A549 (cell line): ENCODE measurements at regions not wholly inside any gene's neighbourhood (a gene's known extent, or its start where the extent isn't known, plus 50 kb on each side); places are given as distances from the start of the nearest gene placed in this dataset.

Experiments used
- ATAC-seq, 2 experiments: fragments of 200-7000 bp in 1 of 2; fragments of >200 bp in 1 of 2; cut with Nextera tagmentation in 1 of 2; cut with Tn5 transposase in 1 of 2; 3 replicates each; pipeline versions ENCODE4 v1.8.0 to v1.9.1; 2018 to 2020; ENCODE audit warnings: mild to moderate bottlenecking in 1 of 2, moderate library complexity in 1 of 2
- CTCF ChIA-PET: fragments of 300-600 bp; sonication (Branson Sonifier 250); formaldehyde crosslinking; extraction: SDS; loops from one replicate; lab custom pipeline; 2021; ENCODE audit warnings: antibody characterized with exemption, inconsistent platforms; lab: Yijun Ruan, JAX
- POLR2A ChIA-PET: fragments of 350-600 bp; formaldehyde crosslinking; extraction: SDS; loops from one replicate; lab custom pipeline; 2021; ENCODE audit warnings: antibody characterized with exemption, inconsistent platforms; lab: Yijun Ruan, JAX
- DNase-seq, 2 experiments: peaks; one replicate each; pipeline versions ENCODE4 v3.0.0 to v3.0.0-alpha.2; 2011 to 2016; ENCODE audit warnings: low read depth in 1 of 2, low spot score in 1 of 2
- FAIRE-seq: peaks from 2 replicates; lab custom pipeline; 2011; peaks lifted over from hg19 to GRCh38; lab: Jason Lieb, UNC
- H3K27ac ChIP-seq, 2 experiments: fragments of >200 bp; sonication (Bioruptor Twin); formaldehyde crosslinking; 3 replicates each; pipeline ENCODE4 v1.5.1; 2016 to 2017
- H3K4me1 ChIP-seq: fragments of >200 bp; sonication (Bioruptor Twin); formaldehyde crosslinking; 3 replicates; pipeline ENCODE4 v1.6.1; 2016
- H3K4me2 ChIP-seq: fragments of >200 bp; sonication (Bioruptor Twin); formaldehyde crosslinking; 3 replicates; pipeline ENCODE4 v1.6.1; 2016
- H3K4me3 ChIP-seq: fragments of >200 bp; sonication (Bioruptor Twin); formaldehyde crosslinking; 3 replicates; pipeline ENCODE4 v1.5.1; 2016
- H3K9me3 ChIP-seq: fragments of >200 bp; sonication (Bioruptor Twin); formaldehyde crosslinking; 3 replicates; pipeline ENCODE4 v1.6.1; 2016
- CBX2 ChIP-seq: fragments of 200-600 bp; sonication (generic); IDR thresholded peaks from 2 replicates; pipeline ENCODE4 v1.6.1; 2016; ENCODE audit warnings: low read depth, mild to moderate bottlenecking, borderline replicate concordance
- CTCF ChIP-seq: fragments of >200 bp; sonication (Bioruptor Twin); formaldehyde crosslinking; IDR thresholded peaks from 3 replicates; pipeline ENCODE4 v1.5.1; 2016
- EHF ChIP-seq: fragments of 250-450 bp; sonication (Bioruptor Pico); IDR thresholded peaks from 2 replicates; pipeline ENCODE4 v1.5.0; 2020; ENCODE audit warnings: mild to moderate bottlenecking
- EHMT2 ChIP-seq: fragments of 200-600 bp; sonication (generic); IDR thresholded peaks from 2 replicates; pipeline ENCODE4 v1.6.1; 2016; ENCODE audit warnings: antibody characterized with exemption, low read depth, mild to moderate bottlenecking, moderate library complexity
- EP300 ChIP-seq, 2 experiments: fragments of >200 bp; sonication (Bioruptor Twin); formaldehyde crosslinking; IDR thresholded peaks; 2 replicates in 1 of 2; 3 replicates in 1 of 2; pipeline ENCODE4 v1.6.1; 2016 to 2017
- ESRRA ChIP-seq: fragments of 150-350 bp; IDR thresholded peaks from 2 replicates; pipeline ENCODE4 v1.6.1; 2014; ENCODE audit warnings: mild to moderate bottlenecking, low read length, borderline replicate concordance
- FOXS1 ChIP-seq: fragments of 250-450 bp; sonication (Bioruptor Pico); IDR thresholded peaks from 2 replicates; pipeline ENCODE4 v1.5.0; 2020; ENCODE audit warnings: mild to moderate bottlenecking, moderate library complexity
- GATA3 ChIP-seq: IDR thresholded peaks from 2 replicates; pipeline ENCODE4 v1.6.1; 2012; ENCODE audit warnings: borderline replicate concordance
- HOXA7 ChIP-seq: fragments of 250-450 bp; sonication (Bioruptor Pico); IDR thresholded peaks from 2 replicates; pipeline ENCODE4 v1.5.0; 2020; ENCODE audit warnings: mild to moderate bottlenecking, moderate library complexity
- JUNB ChIP-seq: fragments of >200 bp; sonication (Bioruptor Twin); formaldehyde crosslinking; IDR thresholded peaks from 2 replicates; pipeline ENCODE4 v1.6.1; 2016
- PHF8 ChIP-seq: fragments of 200-600 bp; sonication (generic); IDR thresholded peaks from 2 replicates; pipeline ENCODE4 v1.6.1; 2016; ENCODE audit warnings: low read depth, mild to moderate bottlenecking, antibody characterized with exemption, moderate library complexity, borderline replicate concordance
- POLR2A ChIP-seq: IDR thresholded peaks from 2 replicates; pipeline ENCODE4 v1.6.1; 2012; ENCODE audit warnings: mild to moderate bottlenecking, low read length
- POLR2AphosphoS2 ChIP-seq: conservative IDR thresholded peaks from 2 replicates; pipeline ENCODE4 v1.6.1; 2012; ENCODE audit warnings: low read length, improper control_type of control experiment, inconsistent platforms
- RARB ChIP-seq: fragments of 250-450 bp; sonication (Bioruptor Pico); IDR thresholded peaks from 2 replicates; pipeline ENCODE4 v1.8.0; 2021; ENCODE audit warnings: mild to moderate bottlenecking, moderate library complexity
- RCOR1 ChIP-seq: fragments of 150-350 bp; IDR thresholded peaks from 2 replicates; pipeline ENCODE4 v1.6.1; 2014; ENCODE audit warnings: antibody characterized with exemption, low read length, low read depth
- ZFP36 ChIP-seq: fragments of 450-650 bp; IDR thresholded peaks from 2 replicates; pipeline ENCODE4 v1.6.1; 2014; ENCODE audit warnings: borderline replicate concordance; ENCODE audit not compliant: partially characterized antibody
- WGBS: methylation state at CpG from one replicate; pipeline ENCODE4 v1.1.6; 2017; ENCODE audit errors: missing lambda C conversion rate; 5-methylcytosine and 5-hydroxymethylcytosine counted together
- TF ChIP-seq, protein P1 (sequence below): fragments of 450-650 bp; IDR thresholded peaks from 2 replicates; pipeline ENCODE4 v1.6.1; 2014; ENCODE audit warnings: antibody characterized with exemption

DNA sequence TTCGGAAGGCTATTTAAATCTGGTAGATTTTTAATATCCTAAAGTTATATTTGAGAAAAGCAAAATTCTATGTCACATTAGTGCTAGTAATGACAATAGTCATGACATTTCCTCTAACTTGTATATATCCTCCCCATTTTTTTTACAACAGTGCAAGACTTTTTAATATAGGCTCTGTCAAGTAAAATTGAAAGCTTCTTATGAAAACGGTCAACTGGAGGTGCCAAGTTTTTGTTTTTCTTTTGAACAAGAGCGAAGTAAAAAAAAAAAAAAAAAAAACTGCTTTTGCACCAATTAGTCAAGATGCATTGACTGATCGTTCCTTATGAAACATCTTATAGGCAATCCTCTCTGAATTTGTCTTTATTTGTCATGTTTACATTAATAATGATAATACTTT lies 389.3 kb downstream of the STK39 start:
- FAIRE-seq (no peak), ATAC-seq (no peak), DNase-seq (no peak)
- POLR2A ChIA-PET, result no interaction called here
- CTCF ChIA-PET, result no interaction called here
- Histone ChIP-seq H3K27ac (no peak overlapping the region), H3K4me3 (no peak overlapping the region), H3K9me3 (no peaks in the 10 kb centered on the region), H3K4me1 (no peaks in the 10 kb centered on the region), H3K4me2 (no peak overlapping the region)
- TF ChIP-seq RARB, result no peak
- no peak for TF ChIP-seq EP300 (IDR thresholded peaks at IDR 0.05)
- TF ChIP-seq EHF (CRISPR knock-in tag), result no peak
- TF ChIP-seq GATA3, result no peak
- TF ChIP-seq ZFP36, result no peak
- TF ChIP-seq, protein P1, sequence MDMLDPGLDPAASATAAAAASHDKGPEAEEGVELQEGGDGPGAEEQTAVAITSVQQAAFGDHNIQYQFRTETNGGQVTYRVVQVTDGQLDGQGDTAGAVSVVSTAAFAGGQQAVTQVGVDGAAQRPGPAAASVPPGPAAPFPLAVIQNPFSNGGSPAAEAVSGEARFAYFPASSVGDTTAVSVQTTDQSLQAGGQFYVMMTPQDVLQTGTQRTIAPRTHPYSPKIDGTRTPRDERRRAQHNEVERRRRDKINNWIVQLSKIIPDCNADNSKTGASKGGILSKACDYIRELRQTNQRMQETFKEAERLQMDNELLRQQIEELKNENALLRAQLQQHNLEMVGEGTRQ, result no peak
- no peak for TF ChIP-seq POLR2AphosphoS2
- no peak for TF ChIP-seq HOXA7
- no peak for TF ChIP-seq PHF8
- WGBS, result 41% methylated on average over 4 of the region's 4 CpGs

- DNase-seq (no peak), ATAC-seq (no peak), FAIRE-seq (no peak)
- Histone ChIP-seq H3K4me3 (no peak overlapping the region), H3K27ac (no peak overlapping the region), H3K4me1 (no peaks in the 10 kb centered on the region), H3K9me3 (no peaks in the 10 kb centered on the region)
- 45% methylated on average over 1 of the region's 1 CpG for WGBS
- no peak for TF ChIP-seq ESRRA
- TF ChIP-seq, all 56 proteins: peak for 0
- CTCF ChIA-PET, result no interaction called here
- POLR2A ChIA-PET, result no interaction called here
- H3K4me2 ChIP-seq, result no peak overlapping the region
These were observed 390.0 kb downstream of the STK39 start for GRCh38 chr2:167857416-167857815.

GRCh38 chr2:167856190-167856589 lies 391.2 kb downstream of the STK39 start:
- Histone ChIP-seq H3K4me1 (no peaks in the 10 kb centered on the region), H3K4me2 (no peak overlapping the region), H3K27ac (no peak overlapping the region)
- DNase-seq (no peak), FAIRE-seq (no peak), ATAC-seq (no peak)
- CTCF ChIA-PET, result interaction anchor here (1.0 kb wide), 1 partner anchor 43 kb away, joined by 3 read pairs; no protein-coding TSS in a partner anchor
- TF ChIP-seq, protein P1, result no peak
- TF ChIP-seq CBX2, result no peak
- TF ChIP-seq, all 56 proteins: peak for 0
- Histone ChIP-seq H3K9me3 (no peaks in the 10 kb centered on the region), H3K4me3 (no peak overlapping the region)
- POLR2A ChIA-PET, result no interaction called here

GRCh38 chr2:167855211-167855610 lies 392.2 kb downstream of the STK39 start:
- no peak for TF ChIP-seq CTCF
- TF ChIP-seq FOXS1 (CRISPR knock-in tag), result no peak
- TF ChIP-seq POLR2A, result no peak
- TF ChIP-seq JUNB, result no peak
- no peak for TF ChIP-seq EHMT2
- TF ChIP-seq RCOR1, result no peak
- no peak for FAIRE-seq
- 1% methylated on average over 2 of the region's 2 CpGs for WGBS
- no peak for DNase-seq
- no peak overlapping the region for H3K27ac ChIP-seq
- no peak overlapping the region for H3K4me2 ChIP-seq
- no peak overlapping the region for H3K4me3 ChIP-seq
- CTCF ChIA-PET, result interaction anchor here (1.0 kb wide), 1 partner anchor 44 kb away, joined by 3 read pairs; no protein-coding TSS in a partner anchor
- POLR2A ChIA-PET, result no interaction called here
- H3K4me1 ChIP-seq, result no peaks in the 10 kb centered on the region
- no peak for ATAC-seq
- no peaks in the 10 kb centered on the region for H3K9me3 ChIP-seq
